ENCODE measurements at regions not wholly inside any gene's neighbourhood (a gene's known extent, or its start where the extent isn't known, plus 50 kb on each side); places are given as distances from the start of the nearest gene placed in this dataset.
"Not testable (repeated sequence)": the region's sequence is repeated elsewhere in the genome, so short reads cannot be mapped to it uniquely, and the experiment has no call there.

- DNase-seq (ENCODE audit: low spot score): no peak
Observed at GRCh38 chr13:48844676-48845075, 131.0 kb upstream of the FNDC3A start.

- DNase-seq (ENCODE audit: low spot score): no peak
Observed at GRCh38 chr13:48849515-48849914, 126.2 kb upstream of the FNDC3A start.

GRCh38 chr13:48851707-48852106, 124.0 kb upstream of the FNDC3A start:
- DNase-seq (ENCODE audit: low spot score): no peak

- no peak for DNase-seq (ENCODE audit: low spot score)
Observed at GRCh38 chr13:48852911-48853727, 122.6 kb upstream of the FNDC3A start.

GRCh38 chr13:48853728-48854102, 122.0 kb upstream of the FNDC3A start:
- no peak for DNase-seq (ENCODE audit: low spot score)

GRCh38 chr13:48857576-48857975, 118.1 kb upstream of the FNDC3A start:
- no peak for DNase-seq (ENCODE audit: low spot score)

- DNase-seq (ENCODE audit: low spot score): no peak
Observed at GRCh38 chr13:48858122-48858902, 117.4 kb upstream of the FNDC3A start.

GRCh38 chr13:48859272-48860105, 116.2 kb upstream of the FNDC3A start:
- DNase-seq (ENCODE audit: low spot score): no peak

GRCh38 chr13:48860364-48860763, 115.3 kb upstream of the FNDC3A start:
- DNase-seq (ENCODE audit: low spot score): no peak

- no peak for DNase-seq (ENCODE audit: low spot score)
Observed at GRCh38 chr13:48862572-48862971, 113.1 kb upstream of the FNDC3A start.

GRCh38 chr13:48864100-48864499, 111.6 kb upstream of the FNDC3A start:
- no peak for DNase-seq (ENCODE audit: low spot score)

- DNase-seq (ENCODE audit: low spot score): no peak
Observed at GRCh38 chr13:48866249-48866648, 109.5 kb upstream of the FNDC3A start.

- DNase-seq (ENCODE audit: low spot score): no peak
Observed at GRCh38 chr13:48873081-48873480, 102.6 kb upstream of the FNDC3A start.

GRCh38 chr13:48873587-48873986, 102.1 kb upstream of the FNDC3A start:
- no peak for DNase-seq (ENCODE audit: low spot score)

- DNase-seq (ENCODE audit: low spot score): no peak
Observed at GRCh38 chr13:48874165-48874564, 101.5 kb upstream of the FNDC3A start.

GRCh38 chr13:48875047-48875446, 100.7 kb upstream of the FNDC3A start:
- no peak for DNase-seq (ENCODE audit: low spot score)

- DNase-seq (ENCODE audit: low spot score): no peak
Observed at GRCh38 chr13:48876289-48876688, 99.4 kb upstream of the FNDC3A start.

GRCh38 chr13:48879432-48879831, 96.3 kb upstream of the FNDC3A start:
- no peak for DNase-seq (ENCODE audit: low spot score)

- no peak for DNase-seq (ENCODE audit: low spot score)
Observed at GRCh38 chr13:48879854-48880253, 95.9 kb upstream of the FNDC3A start.

- not testable (repeated sequence) for DNase-seq (ENCODE audit: low spot score)
Observed at GRCh38 chr13:48883786-48884185, 91.9 kb upstream of the FNDC3A start.

- DNase-seq (ENCODE audit: low spot score): no peak
Observed at GRCh38 chr13:48885027-48885395, 90.7 kb upstream of the FNDC3A start.

- DNase-seq (ENCODE audit: low spot score): no peak
Observed at GRCh38 chr13:48888613-48889012, 87.1 kb upstream of the FNDC3A start.

- no peak for DNase-seq (ENCODE audit: low spot score)
Observed at GRCh38 chr13:48890391-48890790, 85.3 kb upstream of the FNDC3A start.
